Activated CD4-positive, alpha-beta T cell treated with anti-CD3 and anti-CD28 coated beads, Interleukin-2, amount 50 U/mL, for 1 hour (primary cell): ENCODE measurements at regions not wholly inside any gene's neighbourhood (a gene's known extent, or its start where the extent isn't known, plus 50 kb on each side); places are given as distances from the start of the nearest gene placed in this dataset.

Experiments used
- DNase-seq: peaks from one replicate; pipeline ENCODE4 v3.0.0-alpha.2; 2020

- no peak for DNase-seq
These were observed 2075.3 kb upstream of the C9orf72 start for GRCh38 chr9:29648601-29649000.

- DNase-seq, result no peak
These were observed 2083.5 kb upstream of the C9orf72 start for GRCh38 chr9:29656641-29657406.

GRCh38 chr9:29657821-29658220, 2084.5 kb upstream of the C9orf72 start:
- DNase-seq, result no peak

- no peak for DNase-seq
These were observed 2085.7 kb upstream of the C9orf72 start for GRCh38 chr9:29659014-29659413.

GRCh38 chr9:29659736-29660135, 2086.5 kb upstream of the C9orf72 start:
- no peak for DNase-seq

GRCh38 chr9:29668732-29669131, 2095.5 kb upstream of the C9orf72 start:
- DNase-seq, result no peak

GRCh38 chr9:29669613-29670012, 2096.3 kb upstream of the C9orf72 start:
- no peak for DNase-seq

- DNase-seq, result no peak
These were observed 2112.2 kb upstream of the C9orf72 start for GRCh38 chr9:29685531-29685930.

GRCh38 chr9:29691145-29691544, 2117.9 kb upstream of the C9orf72 start:
- no peak for DNase-seq

GRCh38 chr9:29691758-29692407, 2118.6 kb upstream of the C9orf72 start:
- no peak for DNase-seq

GRCh38 chr9:29697011-29697410, 2123.7 kb upstream of the C9orf72 start:
- DNase-seq, result no peak

GRCh38 chr9:29701559-29701958, 2128.3 kb upstream of the C9orf72 start:
- DNase-seq, result no peak

- DNase-seq, result no peak
These were observed 2128.7 kb upstream of the C9orf72 start for GRCh38 chr9:29701971-29702370.

GRCh38 chr9:29714860-29715259, 2141.6 kb upstream of the C9orf72 start:
- no peak for DNase-seq

GRCh38 chr9:29717631-29718030, 2144.3 kb upstream of the C9orf72 start:
- no peak for DNase-seq

GRCh38 chr9:29730163-29730562, 2156.9 kb upstream of the C9orf72 start:
- no peak for DNase-seq

- DNase-seq, result no peak
These were observed 2167.2 kb upstream of the C9orf72 start for GRCh38 chr9:29740518-29740917.

GRCh38 chr9:29741169-29741568, 2167.9 kb upstream of the C9orf72 start:
- DNase-seq, result no peak

GRCh38 chr9:29750062-29750461, 2176.8 kb upstream of the C9orf72 start:
- DNase-seq, result no peak

GRCh38 chr9:29751226-29751625, 2177.9 kb upstream of the C9orf72 start:
- no peak for DNase-seq

- no peak for DNase-seq
These were observed 2180.4 kb upstream of the C9orf72 start for GRCh38 chr9:29753638-29754037.

GRCh38 chr9:29769019-29769418, 2195.7 kb upstream of the C9orf72 start:
- DNase-seq, result no peak

- DNase-seq, result no peak
These were observed 2200.4 kb upstream of the C9orf72 start for GRCh38 chr9:29773676-29774075.

GRCh38 chr9:29775491-29775890, 2202.2 kb upstream of the C9orf72 start:
- DNase-seq, result no peak
